ENCODE measurements at regions not wholly inside any gene's neighbourhood (a gene's known extent, or its start where the extent isn't known, plus 50 kb on each side); places are given as distances from the start of the nearest gene placed in this dataset.

GRCh38 chr13:26942184-26942583 is 181.6 kb upstream of the GPR12 start:
- no peak for TF ChIP-seq GABPA (IDR thresholded peaks at IDR 0.05; ENCODE audit: low read depth)
- TF ChIP-seq POLR2AphosphoS5 (IDR thresholded peaks at IDR 0.05; ENCODE audit: low read depth): no peak
- no peak for TF ChIP-seq CTCF (IDR thresholded peaks at IDR 0.05; ENCODE audit: insufficient read depth, low read length)
- TF ChIP-seq REST (IDR thresholded peaks at IDR 0.05; ENCODE audit: insufficient replicate concordance, low read depth): no peak
- no peak for TF ChIP-seq SPI1 (IDR thresholded peaks at IDR 0.05; ENCODE audit: borderline replicate concordance, low read depth)
- DNase-seq (ENCODE audit: low read depth in 1 of 2, low spot score in 1 of 2): no peak
- Histone ChIP-seq H3K27ac (replicated peaks) (no peak overlapping the region), H3K27me3 (ENCODE audit: insufficient read depth, poor library complexity, severe bottlenecking) (peaks cover 6% of the 10 kb centered on the region), H3K4me3 (replicated peaks; ENCODE audit: insufficient read depth, low read length) (no peak overlapping the region)

GRCh38 chr13:26941345-26942174 is 181.0 kb upstream of the GPR12 start:
- TF ChIP-seq SPI1 (IDR thresholded peaks at IDR 0.05; ENCODE audit: borderline replicate concordance, low read depth): no peak
- no peak for TF ChIP-seq GABPA (IDR thresholded peaks at IDR 0.05; ENCODE audit: low read depth)
- TF ChIP-seq POLR2AphosphoS5 (IDR thresholded peaks at IDR 0.05; ENCODE audit: low read depth): no peak
- TF ChIP-seq CTCF (IDR thresholded peaks at IDR 0.05; ENCODE audit: insufficient read depth, low read length): no peak
- TF ChIP-seq REST (IDR thresholded peaks at IDR 0.05; ENCODE audit: insufficient replicate concordance, low read depth): no peak
- no peak for DNase-seq (ENCODE audit: low read depth in 1 of 2, low spot score in 1 of 2)
- Histone ChIP-seq H3K4me3 (replicated peaks; ENCODE audit: insufficient read depth, low read length) (no peak overlapping the region), H3K27me3 (ENCODE audit: insufficient read depth, poor library complexity, severe bottlenecking) (peaks cover 6% of the 10 kb centered on the region), H3K27ac (replicated peaks) (no peak overlapping the region)

- DNase-seq (ENCODE audit: low read depth in 1 of 2, low spot score in 1 of 2): no peak
- no peak overlapping the region for H3K4me3 ChIP-seq (replicated peaks; ENCODE audit: insufficient read depth, low read length)
- no peaks in the 10 kb centered on the region for H3K27me3 ChIP-seq (ENCODE audit: insufficient read depth, poor library complexity, severe bottlenecking)
- TF ChIP-seq POLR2AphosphoS5 (IDR thresholded peaks at IDR 0.05; ENCODE audit: low read depth): no peak
- TF ChIP-seq REST (IDR thresholded peaks at IDR 0.05; ENCODE audit: insufficient replicate concordance, low read depth): no peak
- no peak overlapping the region for H3K27ac ChIP-seq (replicated peaks)
Observed at GRCh38 chr13:26934096-26934495, 173.5 kb upstream of the GPR12 start.
